Neural progenitor cell (in vitro differentiated cells): ENCODE measurements at regions not wholly inside any gene's neighbourhood (a gene's known extent, or its start where the extent isn't known, plus 50 kb on each side); places are given as distances from the start of the nearest gene placed in this dataset.

Source experiments
- CTCF ChIP-seq: fragments of 200-600 bp; sonication (generic); IDR thresholded peaks from 2 replicates; pipeline ENCODE4 v1.5.1; 2017; ENCODE audit warnings: antibody characterized with exemption, mild to moderate bottlenecking
- EZH2 ChIP-seq: fragments of 200-600 bp; sonication (generic); IDR thresholded peaks from 2 replicates; pipeline ENCODE4 v1.6.1; 2017; ENCODE audit warnings: antibody characterized with exemption, mild to moderate bottlenecking, moderate library complexity
- EZH2phosphoT487 ChIP-seq: fragments of 200-600 bp; sonication (generic); IDR thresholded peaks from 2 replicates; pipeline ENCODE4 v1.6.1; 2017; ENCODE audit warnings: antibody characterized with exemption

DNA sequence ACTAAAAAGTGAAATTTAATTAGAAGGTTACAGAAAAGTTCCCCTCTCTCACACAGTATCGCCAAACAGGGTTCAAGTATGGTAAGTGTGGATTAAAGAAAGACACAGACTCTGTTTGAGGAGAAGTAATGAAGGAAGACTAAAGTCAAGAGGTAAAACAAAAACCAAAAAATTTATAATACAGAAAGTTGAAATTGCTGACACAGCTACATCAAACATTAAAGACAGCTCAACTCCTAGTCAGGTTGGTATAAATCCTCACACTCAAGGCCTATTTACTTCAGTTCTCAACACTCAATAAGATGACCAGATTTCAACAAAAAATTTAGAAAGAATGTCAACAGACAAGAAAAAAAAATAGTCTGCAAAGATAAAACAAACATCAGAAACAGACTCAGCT lies 300.5 kb upstream of the LINC00305 start:
- TF ChIP-seq CTCF = no peak
- TF ChIP-seq EZH2 = no peak
- TF ChIP-seq EZH2phosphoT487 = no peak
